Sigmoid colon (tissue), 6 donors: ENCODE measurements at regions not wholly inside any gene's neighbourhood (a gene's known extent, or its start where the extent isn't known, plus 50 kb on each side); places are given as distances from the start of the nearest gene placed in this dataset.
A peak's percentile ranks its signal among the peaks of the same experiment; 100 is the strongest.

Experiments
- DNase-seq: peaks from one replicate; pipeline ENCODE4 v3.0.0-alpha.2; 2019
- H3K27ac ChIP-seq, 4 donors: fragments of 200-600 bp; sonication (generic); one replicate each; pipeline ENCODE4 v1.5.1; 2016 to 2019; ENCODE audit warnings: mild to moderate bottlenecking in 1 of 4
- H3K27me3 ChIP-seq, 3 donors: fragments of 200-600 bp; sonication (generic); one replicate each; pipeline ENCODE4 v1.5.1; 2019; ENCODE audit warnings: mild to moderate bottlenecking in 1 of 3
- H3K36me3 ChIP-seq, 4 donors: fragments of 200-600 bp; sonication (generic); one replicate each; pipeline ENCODE4 v1.5.1; 2016 to 2019
- H3K4me1 ChIP-seq, 4 donors: fragments of 200-600 bp; sonication (generic); one replicate each; pipeline ENCODE4 v1.5.1; 2017 to 2019
- H3K4me3 ChIP-seq, 4 donors: fragments of 200-600 bp; sonication (generic); one replicate each; pipeline ENCODE4 v1.5.1; 2017 to 2019; ENCODE audit warnings: mild to moderate bottlenecking in 2 of 4, moderate library complexity in 1 of 4
- H3K9me3 ChIP-seq, 4 donors: fragments of 200-600 bp in 3 of 4; sonication (generic) in 3 of 4; one replicate each; pipeline versions ENCODE4 v1.5.1 to v1.6.1; 2013 to 2019
- EP300 ChIP-seq, 4 donors: sonication (generic); formaldehyde crosslinking; IDR thresholded peaks; one replicate each; pipeline ENCODE4 v1.6.1; 2017; ENCODE audit warnings: antibody characterized with exemption in 4 of 4
- POLR2A ChIP-seq, 2 donors: fragments of 450-650 bp; IDR thresholded peaks; one replicate each; pipeline ENCODE4 v1.6.1; 2016; ENCODE audit warnings: antibody characterized with exemption in 2 of 2, mild to moderate bottlenecking in 2 of 2, moderate library complexity in 2 of 2
- POLR2AphosphoS5 ChIP-seq, 4 donors: sonication (generic); formaldehyde crosslinking; IDR thresholded peaks; one replicate each; pipeline ENCODE4 v1.6.1; 2017; ENCODE audit warnings: antibody characterized with exemption in 4 of 4
- WGBS, 2 donors: extraction: QIAGEN DNeasy Blood & Tissue Kit; methylation state at CpG; one replicate each; pipeline ENCODE4 v1.1.7; 2013; 5-methylcytosine and 5-hydroxymethylcytosine counted together
- intact Hi-C: fragments of 100-400 bp; cut with DNase I; formaldehyde crosslinking; loops from one replicate; pipeline ENCODE4 v1.15.1; 2023
- TF ChIP-seq, protein P1 (sequence below), 4 experiments: fragments of 450-650 bp in 3 of 4; fragments of 200-600 bp in 1 of 4; IDR thresholded peaks; one replicate each; pipeline ENCODE4 v1.5.1; 2016 to 2019; ENCODE audit warnings: antibody characterized with exemption in 4 of 4, mild to moderate bottlenecking in 3 of 4, moderate library complexity in 2 of 4
- donor health status: healthy with polysubstance abuse.
- donor health status: healthy.

- WGBS, 2 donors: 93% methylated on average over 5 of the region's 5 CpGs
- Histone ChIP-seq H3K36me3 (no peaks in the 10 kb centered on the region), H3K4me1 (peaks cover 0 to 48% (median 25%) of the 10 kb centered on the region in 4 donors), H3K27me3 (no peaks in the 10 kb centered on the region), H3K9me3 (no peaks in the 10 kb centered on the region), H3K4me3 (no peak overlapping the region), H3K27ac (peak overlapping the region; percentile 42 to 65 (median 52))
- TF ChIP-seq EP300 (IDR thresholded peaks at IDR 0.05) (no peak), POLR2A (IDR thresholded peaks at IDR 0.05) (no peak), POLR2AphosphoS5 (IDR thresholded peaks at IDR 0.05) (no peak)
- TF ChIP-seq, protein P1, sequence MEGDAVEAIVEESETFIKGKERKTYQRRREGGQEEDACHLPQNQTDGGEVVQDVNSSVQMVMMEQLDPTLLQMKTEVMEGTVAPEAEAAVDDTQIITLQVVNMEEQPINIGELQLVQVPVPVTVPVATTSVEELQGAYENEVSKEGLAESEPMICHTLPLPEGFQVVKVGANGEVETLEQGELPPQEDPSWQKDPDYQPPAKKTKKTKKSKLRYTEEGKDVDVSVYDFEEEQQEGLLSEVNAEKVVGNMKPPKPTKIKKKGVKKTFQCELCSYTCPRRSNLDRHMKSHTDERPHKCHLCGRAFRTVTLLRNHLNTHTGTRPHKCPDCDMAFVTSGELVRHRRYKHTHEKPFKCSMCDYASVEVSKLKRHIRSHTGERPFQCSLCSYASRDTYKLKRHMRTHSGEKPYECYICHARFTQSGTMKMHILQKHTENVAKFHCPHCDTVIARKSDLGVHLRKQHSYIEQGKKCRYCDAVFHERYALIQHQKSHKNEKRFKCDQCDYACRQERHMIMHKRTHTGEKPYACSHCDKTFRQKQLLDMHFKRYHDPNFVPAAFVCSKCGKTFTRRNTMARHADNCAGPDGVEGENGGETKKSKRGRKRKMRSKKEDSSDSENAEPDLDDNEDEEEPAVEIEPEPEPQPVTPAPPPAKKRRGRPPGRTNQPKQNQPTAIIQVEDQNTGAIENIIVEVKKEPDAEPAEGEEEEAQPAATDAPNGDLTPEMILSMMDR (IDR thresholded peaks at IDR 0.05): no peak
- intact Hi-C loops: loop anchor here (5.0 kb wide), 1 partner anchor 36 kb away; no protein-coding TSS in a partner anchor
- no peak for DNase-seq
These were observed 187.6 kb downstream of the ADAMTS15 start for GRCh38 chr11:130635937-130636630.

GRCh38 chr11:130636722-130637464 is 188.4 kb downstream of the ADAMTS15 start:
- Histone ChIP-seq H3K4me3 (no peak overlapping the region), H3K36me3 (no peaks in the 10 kb centered on the region), H3K4me1 (peaks cover 0 to 48% (median 25%) of the 10 kb centered on the region in 4 donors), H3K27ac (peak overlapping the region; percentile 42 to 65 (median 52)), H3K9me3 (no peaks in the 10 kb centered on the region), H3K27me3 (no peaks in the 10 kb centered on the region)
- 65 to 77% methylated on average over 9 of the region's 9 CpGs for WGBS, 2 donors
- no peak for TF ChIP-seq EP300 (IDR thresholded peaks at IDR 0.05)
- TF ChIP-seq POLR2A (IDR thresholded peaks at IDR 0.05): no peak
- TF ChIP-seq, protein P1 (IDR thresholded peaks at IDR 0.05): no peak
- peak in 1 of 4 donors; percentile 13 for TF ChIP-seq POLR2AphosphoS5 (IDR thresholded peaks at IDR 0.05)
- no peak for DNase-seq
- intact Hi-C loops: loop anchor here (5.0 kb wide), 1 partner anchor 35 kb away; no protein-coding TSS in a partner anchor

DNA sequence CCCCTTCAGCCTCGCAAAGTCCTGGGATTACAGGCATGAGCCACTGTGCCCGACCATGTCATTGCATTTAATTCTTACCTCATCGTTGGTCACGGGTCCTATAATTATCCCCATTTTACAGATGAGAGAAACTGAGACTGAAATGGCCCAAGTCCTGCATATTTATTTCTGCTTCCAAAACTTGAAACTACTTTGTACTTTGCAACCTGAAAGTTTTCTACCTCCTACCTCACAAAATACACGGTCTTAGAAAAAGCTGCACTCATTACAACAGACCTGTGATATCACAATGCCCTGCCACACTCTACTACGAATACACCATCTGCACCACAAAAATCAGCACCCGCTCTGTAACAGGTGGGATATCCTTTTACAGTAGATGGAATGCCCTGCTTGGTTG is 189.1 kb downstream of the ADAMTS15 start:
- Histone ChIP-seq H3K9me3 (no peaks in the 10 kb centered on the region), H3K4me3 (no peak overlapping the region), H3K4me1 (peaks cover 0 to 48% (median 25%) of the 10 kb centered on the region in 4 donors), H3K27me3 (no peaks in the 10 kb centered on the region), H3K36me3 (no peaks in the 10 kb centered on the region), H3K27ac (peak overlapping the region in 3 of 4 donors; percentile 36 to 60 (median 43))
- TF ChIP-seq POLR2A (IDR thresholded peaks at IDR 0.05): no peak
- no peak for TF ChIP-seq POLR2AphosphoS5 (IDR thresholded peaks at IDR 0.05)
- TF ChIP-seq, protein P1 (IDR thresholded peaks at IDR 0.05): no peak
- WGBS, 2 donors: 90 to 95% methylated on average over 7 of the region's 7 CpGs
- DNase-seq: no peak
- intact Hi-C loops: loop anchor here (5.0 kb wide), 1 partner anchor 35 kb away; no protein-coding TSS in a partner anchor

DNA sequence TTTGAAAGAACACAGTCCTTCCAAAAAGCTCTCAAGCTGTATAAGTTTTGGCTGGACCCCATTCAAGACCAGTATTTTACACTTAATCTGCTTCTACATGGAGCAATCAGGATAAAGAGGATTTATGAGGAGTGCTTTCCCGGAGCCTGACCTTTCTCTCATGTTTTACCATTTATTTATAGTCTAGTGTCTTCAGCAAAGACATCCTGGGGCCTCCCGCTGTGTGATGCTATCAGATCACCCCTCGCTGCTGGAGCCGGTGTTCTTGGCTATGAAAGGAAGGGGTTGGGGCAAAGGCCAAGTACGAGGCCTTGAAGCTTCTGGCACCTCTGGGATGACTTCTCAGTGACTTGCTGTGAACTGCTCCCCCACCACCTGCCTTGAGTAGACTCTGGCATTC is 189.6 kb downstream of the ADAMTS15 start:
- Histone ChIP-seq H3K36me3 (no peaks in the 10 kb centered on the region), H3K4me3 (no peak overlapping the region), H3K4me1 (peaks cover 0 to 48% (median 25%) of the 10 kb centered on the region in 4 donors), H3K9me3 (no peaks in the 10 kb centered on the region), H3K27me3 (no peaks in the 10 kb centered on the region), H3K27ac (peak overlapping the region in 1 of 4 donors; percentile 35)
- WGBS, 2 donors: 79 to 84% methylated on average over 5 of the region's 5 CpGs
- no peak for DNase-seq
- TF ChIP-seq EP300 (IDR thresholded peaks at IDR 0.05): no peak
- TF ChIP-seq POLR2AphosphoS5 (IDR thresholded peaks at IDR 0.05): no peak
- TF ChIP-seq, protein P1 (IDR thresholded peaks at IDR 0.05): no peak
- TF ChIP-seq POLR2A (IDR thresholded peaks at IDR 0.05): no peak
- intact Hi-C loops: loop anchor here (5.0 kb wide), 1 partner anchor 34 kb away; no protein-coding TSS in a partner anchor
